Neural progenitor cell (in vitro differentiated cells): ENCODE measurements at regions not wholly inside any gene's neighbourhood (a gene's known extent, or its start where the extent isn't known, plus 50 kb on each side); places are given as distances from the start of the nearest gene placed in this dataset.

Source experiments
- DNase-seq: peaks from one replicate; pipeline ENCODE4 v3.0.0-alpha.2; 2016; ENCODE audit warnings: low spot score
- H2AFZ ChIP-seq: fragments of 200-600 bp; sonication (generic); replicated peaks from 2 replicates; pipeline ENCODE4 v1.6.1; 2016; ENCODE audit warnings: antibody characterized with exemption
- H3F3A ChIP-seq: fragments of 200-600 bp; sonication (generic); 2 replicates; pipeline ENCODE4 v1.6.1; 2016; ENCODE audit warnings: antibody characterized with exemption, low read depth
- H3K27ac ChIP-seq: fragments of 200-600 bp; sonication (generic); 2 replicates; pipeline ENCODE4 v1.5.1; 2016; ENCODE audit warnings: mild to moderate bottlenecking
- H3K27me3 ChIP-seq: fragments of 200-600 bp; sonication (generic); 2 replicates; pipeline ENCODE4 v1.6.1; 2016; ENCODE audit warnings: mild to moderate bottlenecking, moderate library complexity
- H3K36me3 ChIP-seq: fragments of 200-600 bp; sonication (generic); 2 replicates; pipeline ENCODE4 v1.5.1; 2016
- H3K4me1 ChIP-seq: fragments of 200-600 bp; sonication (generic); 2 replicates; pipeline ENCODE4 v1.6.1; 2016; ENCODE audit warnings: mixed run types
- H3K4me2 ChIP-seq: fragments of 200-600 bp; sonication (generic); 2 replicates; pipeline ENCODE4 v1.6.1; 2016
- H3K4me3 ChIP-seq: fragments of 200-600 bp; sonication (generic); 2 replicates; pipeline ENCODE4 v1.5.1; 2016
- H3K79me2 ChIP-seq: fragments of 200-600 bp; sonication (generic); 2 replicates; pipeline ENCODE4 v1.6.1; 2016; ENCODE audit warnings: low read depth
- H3K9ac ChIP-seq: fragments of 200-600 bp; sonication (generic); 2 replicates; pipeline ENCODE4 v1.6.1; 2016
- H3K9me3 ChIP-seq: fragments of 200-600 bp; sonication (generic); 2 replicates; pipeline ENCODE4 v1.5.1; 2016; ENCODE audit warnings: low read depth
- H4K20me1 ChIP-seq: fragments of 200-600 bp; sonication (generic); 2 replicates; pipeline ENCODE4 v1.6.1; 2016; ENCODE audit warnings: low read depth
- H3K27ac Mint-ChIP-seq: 3 replicates; pipeline ENCODE4 v1.8.0; 2021; ENCODE audit warnings: mixed read lengths
- H3K27me3 Mint-ChIP-seq: 2 replicates; pipeline ENCODE4 v1.8.0; 2022; ENCODE audit warnings: low read depth, mild to moderate bottlenecking, inconsistent platforms, moderate library complexity, mixed read lengths; ENCODE audit not compliant: insufficient read depth
- H3K36me3 Mint-ChIP-seq: 3 replicates; pipeline ENCODE4 v1.8.0; 2021; ENCODE audit warnings: mixed read lengths
- H3K4me1 Mint-ChIP-seq: 3 replicates; pipeline ENCODE4 v1.8.0; 2021; ENCODE audit warnings: mixed read lengths
- H3K4me3 Mint-ChIP-seq: 3 replicates; pipeline ENCODE4 v1.8.0; 2021; ENCODE audit warnings: mild to moderate bottlenecking, moderate library complexity, mixed read lengths
- H3K9me3 Mint-ChIP-seq: 3 replicates; pipeline ENCODE4 v1.8.0; 2020; ENCODE audit warnings: mixed read lengths
- EZH2 ChIP-seq: fragments of 200-600 bp; sonication (generic); IDR thresholded peaks from 2 replicates; pipeline ENCODE4 v1.6.1; 2017; ENCODE audit warnings: antibody characterized with exemption, mild to moderate bottlenecking, moderate library complexity
- EZH2phosphoT487 ChIP-seq: fragments of 200-600 bp; sonication (generic); IDR thresholded peaks from 2 replicates; pipeline ENCODE4 v1.6.1; 2017; ENCODE audit warnings: antibody characterized with exemption
- TF ChIP-seq, protein P1 (sequence below): fragments of 200-600 bp; sonication (generic); IDR thresholded peaks from 2 replicates; pipeline ENCODE4 v1.5.1; 2017; ENCODE audit warnings: antibody characterized with exemption, mild to moderate bottlenecking

DNA sequence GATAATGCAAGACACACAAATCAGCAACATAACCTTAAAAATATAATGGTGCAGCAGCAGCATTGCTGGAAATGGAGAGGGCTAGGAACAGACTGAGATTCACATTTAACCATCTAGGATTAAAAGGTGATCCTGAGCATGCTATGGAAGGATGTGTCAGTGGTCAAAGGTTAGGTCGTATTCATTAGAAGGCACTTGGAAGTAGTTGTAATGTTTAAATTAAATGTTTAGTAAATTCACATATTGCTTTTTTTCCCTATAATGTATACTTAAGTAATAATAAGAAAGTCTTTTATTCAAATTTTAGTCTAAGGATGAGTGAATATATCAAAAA is 368.6 kb upstream of the PDE3A start:
- TF ChIP-seq EZH2 = no peak
- TF ChIP-seq, protein P1, sequence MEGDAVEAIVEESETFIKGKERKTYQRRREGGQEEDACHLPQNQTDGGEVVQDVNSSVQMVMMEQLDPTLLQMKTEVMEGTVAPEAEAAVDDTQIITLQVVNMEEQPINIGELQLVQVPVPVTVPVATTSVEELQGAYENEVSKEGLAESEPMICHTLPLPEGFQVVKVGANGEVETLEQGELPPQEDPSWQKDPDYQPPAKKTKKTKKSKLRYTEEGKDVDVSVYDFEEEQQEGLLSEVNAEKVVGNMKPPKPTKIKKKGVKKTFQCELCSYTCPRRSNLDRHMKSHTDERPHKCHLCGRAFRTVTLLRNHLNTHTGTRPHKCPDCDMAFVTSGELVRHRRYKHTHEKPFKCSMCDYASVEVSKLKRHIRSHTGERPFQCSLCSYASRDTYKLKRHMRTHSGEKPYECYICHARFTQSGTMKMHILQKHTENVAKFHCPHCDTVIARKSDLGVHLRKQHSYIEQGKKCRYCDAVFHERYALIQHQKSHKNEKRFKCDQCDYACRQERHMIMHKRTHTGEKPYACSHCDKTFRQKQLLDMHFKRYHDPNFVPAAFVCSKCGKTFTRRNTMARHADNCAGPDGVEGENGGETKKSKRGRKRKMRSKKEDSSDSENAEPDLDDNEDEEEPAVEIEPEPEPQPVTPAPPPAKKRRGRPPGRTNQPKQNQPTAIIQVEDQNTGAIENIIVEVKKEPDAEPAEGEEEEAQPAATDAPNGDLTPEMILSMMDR = no peak
- TF ChIP-seq EZH2phosphoT487 = no peak
- H3K4me3 Mint-ChIP-seq = no peak overlapping the region
- H3K79me2 ChIP-seq = no peaks in the 10 kb centered on the region

GRCh38 chr12:20000229-20000849 is 368.0 kb upstream of the PDE3A start:
- Histone ChIP-seq H2AFZ (no peak overlapping the region), H3K4me3 (no peak overlapping the region), H3K27ac (no peak overlapping the region), H3K9ac (no peak overlapping the region), H3K79me2 (no peaks in the 10 kb centered on the region), H4K20me1 (no peaks in the 10 kb centered on the region), H3F3A (no peaks in the 10 kb centered on the region), H3K36me3 (no peaks in the 10 kb centered on the region), H3K9me3 (no peaks in the 10 kb centered on the region), H3K4me2 (no peak overlapping the region), H3K4me1 (no peaks in the 10 kb centered on the region), H3K27me3 (no peaks in the 10 kb centered on the region)
- Mint-ChIP-seq H3K36me3 (no peaks in the 10 kb centered on the region), H3K4me3 (no peak overlapping the region), H3K27me3 (peaks cover 5% of the 10 kb centered on the region), H3K9me3 (no peaks in the 10 kb centered on the region), H3K4me1 (peaks cover 18% of the 10 kb centered on the region), H3K27ac (no peak overlapping the region)
- no peak for DNase-seq
- TF ChIP-seq EZH2 = no peak
- TF ChIP-seq, protein P1 = no peak
- no peak for TF ChIP-seq EZH2phosphoT487

More for the DNA sequence above, 368.6 kb upstream of the PDE3A start:
- no peak overlapping the region for H3K27ac ChIP-seq
- no peak overlapping the region for H3K4me2 ChIP-seq
- H3F3A ChIP-seq = no peaks in the 10 kb centered on the region
- H2AFZ ChIP-seq = peak overlapping the region; percentile 55
- no peak for DNase-seq
- H3K4me3 ChIP-seq = no peak overlapping the region
- H3K9me3 Mint-ChIP-seq = no peaks in the 10 kb centered on the region
- no peak overlapping the region for H3K27ac Mint-ChIP-seq
- no peaks in the 10 kb centered on the region for H3K9me3 ChIP-seq
- no peaks in the 10 kb centered on the region for H3K4me1 ChIP-seq
- no peaks in the 10 kb centered on the region for H3K36me3 ChIP-seq
- no peaks in the 10 kb centered on the region for H3K27me3 ChIP-seq
- peaks cover 18% of the 10 kb centered on the region for H3K4me1 Mint-ChIP-seq
- H4K20me1 ChIP-seq = no peaks in the 10 kb centered on the region
- peaks cover 5% of the 10 kb centered on the region for H3K27me3 Mint-ChIP-seq
- no peaks in the 10 kb centered on the region for H3K36me3 Mint-ChIP-seq
- no peak overlapping the region for H3K9ac ChIP-seq

- DNase-seq = no peak
- Histone ChIP-seq H3F3A (no peaks in the 10 kb centered on the region), H3K9me3 (no peaks in the 10 kb centered on the region), H3K9ac (no peak overlapping the region), H3K27me3 (no peaks in the 10 kb centered on the region), H3K4me3 (no peak overlapping the region), H3K4me1 (no peaks in the 10 kb centered on the region), H3K36me3 (no peaks in the 10 kb centered on the region), H3K4me2 (no peak overlapping the region), H3K79me2 (no peaks in the 10 kb centered on the region), H3K27ac (no peak overlapping the region), H2AFZ (no peak overlapping the region), H4K20me1 (no peaks in the 10 kb centered on the region)
- no peak overlapping the region for H3K4me3 Mint-ChIP-seq
- peaks cover 18% of the 10 kb centered on the region for H3K4me1 Mint-ChIP-seq
- no peak overlapping the region for H3K27ac Mint-ChIP-seq
- H3K9me3 Mint-ChIP-seq = no peaks in the 10 kb centered on the region
- no peaks in the 10 kb centered on the region for H3K36me3 Mint-ChIP-seq
- no peak for TF ChIP-seq EZH2
- TF ChIP-seq, protein P1 = no peak
- no peak for TF ChIP-seq EZH2phosphoT487
- peaks cover 5% of the 10 kb centered on the region for H3K27me3 Mint-ChIP-seq
Observed at GRCh38 chr12:20003252-20003651, 365.1 kb upstream of the PDE3A start.
